Nephron (organoid): ENCODE measurements at regions not wholly inside any gene's neighbourhood (a gene's known extent, or its start where the extent isn't known, plus 50 kb on each side); places are given as distances from the start of the nearest gene placed in this dataset.
A peak's percentile ranks its signal among the peaks of the same experiment; 100 is the strongest.
"Not testable (repeated sequence)": the region's sequence is repeated elsewhere in the genome, so short reads cannot be mapped to it uniquely, and the experiment has no call there.

Experiments used
- H3K27ac Mint-ChIP-seq, 3 experiments: 2 replicates each; pipeline ENCODE4 v1.8.0; 2020; ENCODE audit warnings: mixed read lengths in 3 of 3, mild to moderate bottlenecking in 2 of 3, moderate library complexity in 1 of 3
- H3K27me3 Mint-ChIP-seq: 2 replicates; pipeline ENCODE4 v1.8.0; 2021; ENCODE audit warnings: low read depth, mild to moderate bottlenecking, moderate library complexity, mixed read lengths
- H3K36me3 Mint-ChIP-seq: 2 replicates; pipeline ENCODE4 v1.8.0; 2020; ENCODE audit warnings: low read depth, mixed read lengths
- H3K4me1 Mint-ChIP-seq: 2 replicates; pipeline ENCODE4 v1.8.0; 2020; ENCODE audit warnings: mixed read lengths
- H3K4me3 Mint-ChIP-seq, 3 experiments: 2 replicates each; pipeline ENCODE4 v1.8.0; 2020; ENCODE audit warnings: mild to moderate bottlenecking in 3 of 3, mixed read lengths in 3 of 3, moderate library complexity in 2 of 3
- H3K9me3 Mint-ChIP-seq: 2 replicates; pipeline ENCODE4 v1.8.0; 2020; ENCODE audit warnings: mixed read lengths
- TF ChIP-seq, protein P1 (sequence below), 3 experiments: fragments of 200-600 bp; sonication (generic); IDR thresholded peaks; one replicate each; pipeline ENCODE4 v1.5.0; 2021; ENCODE audit warnings: antibody characterized with exemption in 3 of 3; ENCODE audit not compliant: unreplicated experiment in 3 of 3

DNA sequence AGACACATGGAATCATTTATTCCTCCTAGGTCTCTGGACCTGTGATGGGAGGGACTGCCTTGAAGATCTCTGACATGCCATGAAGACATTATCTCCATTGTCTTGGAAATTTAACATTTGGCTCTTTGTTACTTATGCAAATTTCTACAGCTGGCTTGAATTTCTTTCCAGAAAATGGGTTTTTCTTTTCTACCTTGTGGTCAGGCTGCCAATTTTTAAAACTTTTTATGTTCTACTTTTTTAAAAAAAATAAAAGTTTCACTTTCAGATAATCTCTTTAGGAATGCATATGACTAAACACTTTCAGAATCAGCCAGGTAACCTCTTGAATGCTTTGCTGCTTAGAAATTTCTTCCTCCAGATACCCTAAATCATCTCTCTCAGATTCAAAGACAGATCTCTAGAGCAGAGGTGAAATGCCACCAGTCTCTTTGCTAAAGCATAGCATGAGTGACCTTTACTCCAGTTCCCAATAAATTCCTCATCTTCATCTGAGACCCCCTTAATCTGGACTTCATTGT is 209.6 kb downstream of the RPRM start:
- no peak overlapping the region for H3K4me3 Mint-ChIP-seq
- H3K36me3 Mint-ChIP-seq: no peaks in the 10 kb centered on the region
- H3K9me3 Mint-ChIP-seq: peaks cover 20% of the 10 kb centered on the region
- TF ChIP-seq, protein P1, sequence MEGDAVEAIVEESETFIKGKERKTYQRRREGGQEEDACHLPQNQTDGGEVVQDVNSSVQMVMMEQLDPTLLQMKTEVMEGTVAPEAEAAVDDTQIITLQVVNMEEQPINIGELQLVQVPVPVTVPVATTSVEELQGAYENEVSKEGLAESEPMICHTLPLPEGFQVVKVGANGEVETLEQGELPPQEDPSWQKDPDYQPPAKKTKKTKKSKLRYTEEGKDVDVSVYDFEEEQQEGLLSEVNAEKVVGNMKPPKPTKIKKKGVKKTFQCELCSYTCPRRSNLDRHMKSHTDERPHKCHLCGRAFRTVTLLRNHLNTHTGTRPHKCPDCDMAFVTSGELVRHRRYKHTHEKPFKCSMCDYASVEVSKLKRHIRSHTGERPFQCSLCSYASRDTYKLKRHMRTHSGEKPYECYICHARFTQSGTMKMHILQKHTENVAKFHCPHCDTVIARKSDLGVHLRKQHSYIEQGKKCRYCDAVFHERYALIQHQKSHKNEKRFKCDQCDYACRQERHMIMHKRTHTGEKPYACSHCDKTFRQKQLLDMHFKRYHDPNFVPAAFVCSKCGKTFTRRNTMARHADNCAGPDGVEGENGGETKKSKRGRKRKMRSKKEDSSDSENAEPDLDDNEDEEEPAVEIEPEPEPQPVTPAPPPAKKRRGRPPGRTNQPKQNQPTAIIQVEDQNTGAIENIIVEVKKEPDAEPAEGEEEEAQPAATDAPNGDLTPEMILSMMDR (IDR thresholded peaks at IDR 0.05; ENCODE audit: unreplicated experiment in 3 of 3): no peak
- H3K27ac Mint-ChIP-seq: no peak overlapping the region
- peaks cover under 1% of the 10 kb centered on the region for H3K4me1 Mint-ChIP-seq
- no peaks in the 10 kb centered on the region for H3K27me3 Mint-ChIP-seq

DNA sequence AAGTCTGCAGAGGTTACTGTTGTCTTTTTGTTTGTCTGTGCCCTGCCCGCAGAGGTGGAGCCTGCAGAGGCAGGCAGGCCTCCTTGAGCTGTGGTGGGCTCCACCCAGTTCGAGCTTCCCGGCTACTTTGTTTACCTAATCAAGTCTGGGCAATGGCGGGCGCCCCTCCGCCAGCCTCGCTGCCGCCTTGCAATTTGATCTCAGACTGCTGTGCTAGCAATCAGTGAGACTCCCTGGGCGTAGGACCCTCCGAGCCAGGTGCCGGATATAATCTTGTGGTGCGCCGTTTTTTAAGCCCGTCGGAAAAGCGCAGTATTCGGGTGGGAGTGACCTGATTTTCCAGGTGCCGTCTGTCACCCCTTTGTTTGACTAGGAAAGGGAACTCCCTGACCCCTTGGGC is 221.7 kb downstream of the RPRM start:
- H3K36me3 Mint-ChIP-seq: not testable (repeated sequence)

DNA sequence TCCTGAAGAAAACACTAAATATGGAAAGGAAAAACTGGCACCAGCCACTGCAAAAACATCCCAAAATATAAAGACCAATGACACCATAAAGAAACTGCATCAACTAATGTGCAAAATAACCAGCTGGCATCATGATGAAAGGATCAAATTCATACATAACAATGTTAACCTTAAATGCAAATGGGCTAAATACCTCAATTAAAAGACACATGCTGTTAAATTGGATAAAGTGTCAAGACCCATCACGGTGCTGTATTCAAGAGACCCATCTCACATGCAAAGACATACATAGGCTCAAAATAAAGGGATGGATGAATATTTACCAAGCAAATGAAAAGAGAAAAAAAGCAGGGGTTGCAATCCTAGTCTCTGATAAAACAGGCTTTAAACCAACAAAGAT is 231.9 kb downstream of the RPRM start:
- H3K27ac Mint-ChIP-seq, H3K36me3 Mint-ChIP-seq, H3K9me3 Mint-ChIP-seq, H3K4me3 Mint-ChIP-seq, H3K27me3 Mint-ChIP-seq, H3K4me1 Mint-ChIP-seq: not testable (repeated sequence)

More for the DNA sequence above, 221.7 kb downstream of the RPRM start:
- H3K9me3 Mint-ChIP-seq: peaks cover 33% of the 10 kb centered on the region
- not testable (repeated sequence) for H3K27me3 Mint-ChIP-seq, H3K27ac Mint-ChIP-seq, H3K4me3 Mint-ChIP-seq, H3K4me1 Mint-ChIP-seq

DNA sequence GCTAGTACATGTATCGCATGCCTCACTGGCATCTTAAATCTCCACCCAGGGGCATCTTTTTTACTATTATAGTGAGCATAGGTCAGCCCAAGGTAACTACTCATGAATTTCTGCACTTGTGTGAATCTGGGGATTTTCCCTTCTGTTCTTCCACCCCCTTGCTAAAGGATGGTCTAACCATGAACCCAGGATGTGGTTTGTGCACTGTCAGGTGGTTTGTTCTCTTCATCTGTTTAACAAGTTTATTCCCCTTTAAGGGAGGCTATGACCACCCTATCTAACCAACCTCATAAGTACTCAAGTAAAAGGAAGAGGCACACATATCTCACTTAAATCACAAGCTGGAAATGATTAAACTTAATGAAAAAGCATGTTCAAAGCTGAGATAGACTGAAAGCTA is 243.0 kb downstream of the RPRM start:
- Mint-ChIP-seq H3K27me3 (no peaks in the 10 kb centered on the region), H3K27ac (no peak overlapping the region), H3K4me3 (no peak overlapping the region), H3K9me3 (peaks cover 6% of the 10 kb centered on the region), H3K4me1 (peaks cover 13% of the 10 kb centered on the region), H3K36me3 (no peaks in the 10 kb centered on the region)
- TF ChIP-seq, protein P1 (IDR thresholded peaks at IDR 0.05; ENCODE audit: unreplicated experiment in 3 of 3): no peak

DNA sequence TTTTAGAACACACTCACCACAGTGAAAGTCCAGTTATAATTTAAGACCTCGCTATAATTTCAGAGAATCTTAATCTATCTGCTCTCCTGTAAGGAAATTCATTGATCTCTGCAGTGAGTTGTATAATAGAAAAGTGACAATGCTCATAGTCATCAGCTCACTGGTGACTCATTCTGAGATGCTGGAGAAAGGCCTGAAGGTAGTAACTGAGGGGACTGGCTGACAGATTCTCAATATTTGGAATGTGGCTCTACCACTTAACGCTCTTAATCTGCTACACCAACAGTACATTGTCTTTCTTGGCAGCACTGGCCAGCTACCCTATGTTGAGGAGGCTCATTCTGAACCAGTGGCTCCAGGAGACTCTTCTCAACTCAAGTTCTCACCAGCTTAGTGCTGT is 246.1 kb downstream of the RPRM start:
- Mint-ChIP-seq H3K27ac (no peak overlapping the region), H3K4me1 (peaks cover 14% of the 10 kb centered on the region), H3K9me3 (peaks cover 5% of the 10 kb centered on the region), H3K27me3 (no peaks in the 10 kb centered on the region), H3K4me3 (no peak overlapping the region), H3K36me3 (no peaks in the 10 kb centered on the region)
- TF ChIP-seq, protein P1 (IDR thresholded peaks at IDR 0.05; ENCODE audit: unreplicated experiment in 3 of 3): no peak

DNA sequence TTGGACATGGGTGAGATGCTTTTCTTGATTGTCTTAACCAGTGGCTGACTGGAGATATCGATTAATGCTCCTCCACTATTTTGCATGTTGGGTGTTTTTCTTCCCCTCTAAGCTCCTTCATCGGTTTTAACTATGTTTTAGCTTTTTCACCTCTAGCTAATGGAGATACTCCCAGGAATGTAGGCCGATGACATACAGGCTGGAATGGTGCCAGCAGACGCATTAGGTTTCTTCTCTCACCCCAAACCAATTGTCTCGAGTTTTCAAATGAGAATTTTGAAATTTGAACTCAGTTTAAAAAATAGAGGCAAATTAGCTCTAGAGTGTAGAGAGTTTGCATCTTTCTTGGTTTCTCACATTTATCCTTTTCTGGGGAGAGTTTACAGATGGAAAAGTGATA is 247.6 kb downstream of the RPRM start:
- H3K27ac Mint-ChIP-seq: peak overlapping the region in 1 of 3 experiments; percentile 47

DNA sequence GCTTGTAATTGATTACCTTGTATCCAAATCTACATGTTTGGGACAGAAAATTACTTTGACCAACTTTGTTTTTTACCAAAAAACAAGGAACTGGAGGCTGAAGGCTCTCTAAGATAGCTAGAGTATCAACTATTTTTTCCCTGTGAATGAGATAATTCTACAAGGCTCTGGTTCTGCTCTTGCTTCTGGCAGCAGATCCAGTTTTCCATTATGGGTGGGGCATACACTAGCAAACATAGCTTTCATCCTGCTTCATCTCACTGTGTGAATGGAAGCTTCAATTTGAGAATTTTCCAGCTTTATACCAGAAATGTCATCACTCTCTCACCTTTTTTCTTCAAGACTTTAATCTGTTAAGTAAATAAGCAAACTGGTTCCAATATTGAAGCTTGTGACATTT is 249.7 kb downstream of the RPRM start:
- Mint-ChIP-seq H3K27me3 (no peaks in the 10 kb centered on the region), H3K9me3 (peaks cover 2% of the 10 kb centered on the region)
- TF ChIP-seq, protein P1 (IDR thresholded peaks at IDR 0.05; ENCODE audit: unreplicated experiment in 3 of 3): no peak

More for the DNA sequence above, 247.6 kb downstream of the RPRM start:
- peaks cover 2% of the 10 kb centered on the region for H3K9me3 Mint-ChIP-seq
- H3K27me3 Mint-ChIP-seq: no peaks in the 10 kb centered on the region
- TF ChIP-seq, protein P1 (IDR thresholded peaks at IDR 0.05; ENCODE audit: unreplicated experiment in 3 of 3): no peak
- no peak overlapping the region for H3K4me3 Mint-ChIP-seq
- H3K4me1 Mint-ChIP-seq: peaks cover 14% of the 10 kb centered on the region
- H3K36me3 Mint-ChIP-seq: no peaks in the 10 kb centered on the region

More for the DNA sequence above, 249.7 kb downstream of the RPRM start:
- H3K27ac Mint-ChIP-seq: no peak overlapping the region
- peaks cover 14% of the 10 kb centered on the region for H3K4me1 Mint-ChIP-seq
- no peak overlapping the region for H3K4me3 Mint-ChIP-seq
- H3K36me3 Mint-ChIP-seq: no peaks in the 10 kb centered on the region
